ENCODE measurements at regions not wholly inside any gene's neighbourhood (a gene's known extent, or its start where the extent isn't known, plus 50 kb on each side); places are given as distances from the start of the nearest gene placed in this dataset.

DNA sequence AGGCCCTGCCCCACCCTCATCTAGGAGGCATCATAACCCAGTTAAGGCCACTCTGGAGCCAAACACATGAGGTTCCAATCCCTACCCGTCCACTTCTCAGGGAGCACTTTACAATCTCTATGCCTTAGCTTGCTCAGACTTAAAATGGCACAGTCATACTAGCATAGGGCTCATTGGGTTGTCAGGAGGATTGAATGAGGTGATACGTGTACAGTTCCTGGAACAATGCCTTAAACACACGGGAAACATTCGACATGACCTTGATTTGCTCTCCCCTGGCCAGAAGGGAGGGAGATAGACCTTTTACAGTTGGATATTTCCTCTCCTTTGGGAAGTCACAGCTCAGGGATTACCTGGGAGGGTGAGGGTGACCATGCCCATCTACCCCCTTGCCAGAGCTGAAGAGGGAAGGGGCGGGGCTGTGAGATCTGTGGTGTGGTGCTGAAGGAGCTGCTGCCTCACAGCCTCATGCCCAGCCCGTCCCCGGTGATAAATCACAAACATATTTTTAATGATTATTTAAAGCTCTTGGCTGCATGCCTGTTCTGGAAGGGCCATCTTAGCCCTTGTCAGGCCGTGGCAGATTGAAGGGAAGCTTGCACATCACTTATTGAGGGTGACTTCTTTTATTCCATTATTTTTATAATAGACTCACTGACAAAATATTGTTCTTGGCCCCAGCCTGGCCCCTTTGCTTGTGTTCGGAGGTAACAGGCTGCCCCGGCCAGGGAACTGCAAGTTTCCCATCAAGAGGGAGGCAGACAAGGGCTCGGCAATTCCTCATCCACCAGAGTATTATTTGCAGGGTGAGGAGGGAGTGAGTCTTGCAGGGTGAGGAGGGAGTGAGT lies 83.4 kb downstream of the FOXD2 start:
- no peak overlapping the region for H3K4me3 ChIP-seq (ENCODE audit: low read length)
- DNase-seq (ENCODE audit: low read depth), result no peak
- TF ChIP-seq, protein P1, sequence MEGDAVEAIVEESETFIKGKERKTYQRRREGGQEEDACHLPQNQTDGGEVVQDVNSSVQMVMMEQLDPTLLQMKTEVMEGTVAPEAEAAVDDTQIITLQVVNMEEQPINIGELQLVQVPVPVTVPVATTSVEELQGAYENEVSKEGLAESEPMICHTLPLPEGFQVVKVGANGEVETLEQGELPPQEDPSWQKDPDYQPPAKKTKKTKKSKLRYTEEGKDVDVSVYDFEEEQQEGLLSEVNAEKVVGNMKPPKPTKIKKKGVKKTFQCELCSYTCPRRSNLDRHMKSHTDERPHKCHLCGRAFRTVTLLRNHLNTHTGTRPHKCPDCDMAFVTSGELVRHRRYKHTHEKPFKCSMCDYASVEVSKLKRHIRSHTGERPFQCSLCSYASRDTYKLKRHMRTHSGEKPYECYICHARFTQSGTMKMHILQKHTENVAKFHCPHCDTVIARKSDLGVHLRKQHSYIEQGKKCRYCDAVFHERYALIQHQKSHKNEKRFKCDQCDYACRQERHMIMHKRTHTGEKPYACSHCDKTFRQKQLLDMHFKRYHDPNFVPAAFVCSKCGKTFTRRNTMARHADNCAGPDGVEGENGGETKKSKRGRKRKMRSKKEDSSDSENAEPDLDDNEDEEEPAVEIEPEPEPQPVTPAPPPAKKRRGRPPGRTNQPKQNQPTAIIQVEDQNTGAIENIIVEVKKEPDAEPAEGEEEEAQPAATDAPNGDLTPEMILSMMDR (IDR thresholded peaks at IDR 0.05; ENCODE audit: insufficient read depth, low read depth, low read length, missing control alignments), result no peak

DNA sequence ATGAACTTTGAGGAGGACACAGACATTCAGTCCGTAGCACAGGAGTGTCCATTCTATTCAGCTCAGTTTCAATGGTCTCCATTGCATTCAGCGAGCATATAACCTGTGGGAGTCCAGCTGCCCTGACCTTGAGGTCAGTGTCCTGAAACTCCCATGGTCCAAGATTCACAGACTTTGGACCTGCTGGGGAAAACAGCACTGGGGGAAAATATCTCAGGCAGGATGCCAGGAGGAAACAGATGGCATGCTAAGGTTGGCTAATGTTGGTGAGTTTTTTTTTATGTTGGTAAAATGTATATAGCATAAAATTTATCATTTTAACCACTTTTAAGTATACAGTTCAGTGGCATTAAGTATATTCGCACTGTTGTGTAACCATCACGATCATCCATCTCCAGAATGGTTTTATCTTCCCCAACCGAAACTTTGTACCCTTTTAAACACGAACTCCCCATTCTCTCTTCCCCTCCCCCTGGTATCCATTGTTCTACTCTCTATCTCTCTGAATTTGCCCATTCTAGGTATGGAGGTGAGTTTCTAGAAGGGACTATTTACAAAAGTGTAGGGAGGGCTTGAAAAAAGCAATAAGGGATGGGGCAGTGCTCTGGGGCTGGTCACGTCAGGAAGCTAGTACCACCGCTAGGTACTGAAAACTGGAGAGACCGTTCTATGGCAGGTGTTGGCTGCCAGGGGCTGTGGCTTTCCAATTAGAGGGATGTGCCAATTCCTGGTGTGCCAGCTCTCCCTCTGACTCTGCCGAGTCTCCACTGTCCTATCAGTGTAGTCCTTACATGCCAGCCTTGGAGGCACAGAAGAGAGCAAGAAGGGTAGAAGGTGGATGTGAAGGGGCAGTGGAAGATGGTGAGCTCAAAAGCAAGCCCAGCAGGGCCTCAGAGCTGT lies 85.3 kb downstream of the FOXD2 start:
- TF ChIP-seq, protein P1 (IDR thresholded peaks at IDR 0.05; ENCODE audit: insufficient read depth, low read depth, low read length, missing control alignments), result no peak
- DNase-seq (ENCODE audit: low read depth), result no peak
- no peak overlapping the region for H3K4me3 ChIP-seq (ENCODE audit: low read length)

DNA sequence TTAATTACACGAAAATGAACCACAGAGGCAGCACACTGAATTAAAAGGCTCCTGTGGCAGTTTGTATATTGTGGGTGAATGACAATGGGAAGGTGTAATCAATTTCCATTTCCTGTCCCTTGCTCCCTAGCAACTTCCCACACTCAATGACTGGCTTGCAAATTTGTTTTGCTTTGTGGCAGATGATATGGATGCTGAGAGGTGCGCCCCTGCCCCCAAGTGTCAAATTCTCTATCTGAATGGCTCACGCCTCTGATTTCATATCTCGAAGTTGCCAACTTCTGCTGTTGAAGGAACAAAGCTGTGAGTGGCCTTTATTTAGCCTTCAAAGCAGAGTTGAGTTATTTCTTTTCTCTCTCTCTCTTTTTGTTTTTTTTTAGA lies 86.0 kb downstream of the FOXD2 start:
- TF ChIP-seq, protein P1 (IDR thresholded peaks at IDR 0.05; ENCODE audit: insufficient read depth, low read depth, low read length, missing control alignments), result no peak
- H3K4me3 ChIP-seq (ENCODE audit: low read length), result no peak overlapping the region
- no peak for DNase-seq (ENCODE audit: low read depth)

DNA sequence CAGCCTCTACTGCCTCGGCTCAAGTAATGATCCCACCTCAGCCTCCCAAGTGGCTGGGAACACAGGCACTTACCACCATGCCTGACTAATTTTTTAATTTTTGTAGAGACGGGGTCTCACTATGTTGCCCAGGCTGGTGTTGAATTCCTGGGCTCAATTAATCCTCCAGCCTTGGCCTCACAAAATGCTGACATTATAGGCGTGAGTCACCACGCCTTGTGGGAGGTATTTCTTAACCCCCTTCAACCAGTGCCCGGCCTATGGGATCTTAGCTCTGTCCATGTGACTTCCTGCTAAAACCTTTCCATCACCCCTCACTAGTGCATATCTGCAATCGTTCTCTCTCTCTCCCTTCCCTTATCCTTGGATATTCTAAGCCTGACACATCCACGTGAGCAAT lies 86.4 kb downstream of the FOXD2 start:
- DNase-seq (ENCODE audit: low read depth), result no peak
- H3K4me3 ChIP-seq (ENCODE audit: low read length), result no peak overlapping the region
- TF ChIP-seq, protein P1 (IDR thresholded peaks at IDR 0.05; ENCODE audit: insufficient read depth, low read depth, low read length, missing control alignments), result no peak

DNA sequence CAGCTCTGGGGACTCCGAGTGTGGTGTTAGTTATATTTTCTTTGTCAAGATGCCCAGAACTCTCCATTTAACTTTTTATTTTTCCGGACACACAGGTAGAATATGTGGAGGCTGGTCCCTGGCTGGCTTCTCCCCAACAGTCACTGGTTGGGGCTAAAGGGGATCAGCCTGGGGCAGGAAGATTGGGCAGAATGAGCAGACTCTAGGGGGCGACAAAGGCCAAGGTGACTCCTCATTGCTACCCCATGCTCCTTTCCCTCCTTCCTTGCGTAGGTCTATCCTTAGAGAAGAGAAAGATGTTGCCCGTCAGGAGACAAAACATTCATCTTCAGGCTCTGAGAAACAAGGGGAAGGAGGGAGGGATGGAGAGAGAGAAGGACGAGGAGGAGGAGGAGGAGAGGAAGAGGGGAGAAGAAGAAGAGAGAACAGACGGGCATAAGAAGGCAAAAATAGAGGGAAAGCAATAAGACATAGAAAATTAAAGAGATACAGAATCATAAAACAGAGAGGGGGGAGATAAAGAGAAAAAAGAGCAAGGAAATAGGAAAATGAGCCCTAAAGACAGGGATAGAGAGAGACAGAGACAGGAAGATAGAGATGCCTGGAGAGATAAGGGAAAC lies 89.9 kb downstream of the FOXD2 start:
- DNase-seq (ENCODE audit: low read depth), result peak; percentile 52
- no peak overlapping the region for H3K4me3 ChIP-seq (ENCODE audit: low read length)
- TF ChIP-seq, protein P1 (IDR thresholded peaks at IDR 0.05; ENCODE audit: insufficient read depth, low read depth, low read length, missing control alignments), result peak; percentile 70

DNA sequence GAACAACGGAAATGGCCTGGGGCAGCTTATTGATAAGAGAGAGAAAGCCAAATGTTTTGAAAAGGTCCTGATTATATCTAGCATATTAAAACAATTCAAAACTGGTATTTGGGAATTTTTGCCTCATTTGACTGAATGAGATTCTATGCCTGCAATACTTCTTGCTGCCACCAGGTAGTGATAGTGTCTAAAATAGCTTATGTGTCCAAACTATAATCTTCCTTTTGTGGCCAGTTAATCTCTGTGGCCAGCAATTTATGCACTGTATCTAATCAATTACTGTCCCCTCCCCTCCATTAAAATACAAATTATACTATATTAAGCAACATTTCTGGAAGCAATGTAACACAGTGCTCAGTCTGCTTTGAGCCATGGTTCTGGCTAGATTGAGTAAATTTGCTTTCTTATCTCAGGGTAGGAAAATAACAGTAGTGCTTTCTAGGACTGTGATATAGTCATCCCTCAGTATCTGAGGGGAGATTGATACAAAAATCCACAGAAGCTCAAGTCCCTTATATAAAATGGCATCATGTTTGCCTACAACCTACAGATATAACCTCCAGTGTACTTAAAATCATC lies 91.8 kb downstream of the FOXD2 start:
- TF ChIP-seq, protein P1 (IDR thresholded peaks at IDR 0.05; ENCODE audit: insufficient read depth, low read depth, low read length, missing control alignments), result peak; percentile 42
- no peak for DNase-seq (ENCODE audit: low read depth)
- no peak overlapping the region for H3K4me3 ChIP-seq (ENCODE audit: low read length)

Measured in epithelial cell of esophagus (primary cell).